ENCODE measurements at regions not wholly inside any gene's neighbourhood (a gene's known extent, or its start where the extent isn't known, plus 50 kb on each side); places are given as distances from the start of the nearest gene placed in this dataset.
"Not testable (repeated sequence)": the region's sequence is repeated elsewhere in the genome, so short reads cannot be mapped to it uniquely, and the experiment has no call there.

GRCh38 chr10:42899036-42899435, 116.4 kb downstream of the BMS1 start:
- Histone ChIP-seq H3K27ac (no peak overlapping the region), H3K36me3 (no peaks in the 10 kb centered on the region), H2AFZ (replicated peaks) (no peak overlapping the region), H3K27me3 (no peaks in the 10 kb centered on the region), H3K4me3 (no peak overlapping the region), H3F3A (ENCODE audit: low read depth) (no peaks in the 10 kb centered on the region), H3K4me2 (no peak overlapping the region), H3K9me3 (ENCODE audit: low read depth) (no peaks in the 10 kb centered on the region), H3K9ac (no peak overlapping the region), H4K20me1 (ENCODE audit: low read depth) (no peaks in the 10 kb centered on the region), H3K4me1 (no peaks in the 10 kb centered on the region), H3K79me2 (ENCODE audit: low read depth) (no peaks in the 10 kb centered on the region)
- TF ChIP-seq EZH2 (IDR thresholded peaks at IDR 0.05) (no peak), EZH2phosphoT487 (IDR thresholded peaks at IDR 0.05) (no peak)
- Mint-ChIP-seq H3K4me1 (no peaks in the 10 kb centered on the region), H3K36me3 (no peaks in the 10 kb centered on the region), H3K9me3 (peaks cover 39% of the 10 kb centered on the region), H3K27ac (no peak overlapping the region), H3K27me3 (ENCODE audit: insufficient read depth, low read depth) (no peaks in the 10 kb centered on the region), H3K4me3 (no peak overlapping the region)
- DNase-seq (ENCODE audit: low spot score) = no peak

GRCh38 chr10:42900346-42900745, 117.8 kb downstream of the BMS1 start:
- H3K9me3 ChIP-seq (ENCODE audit: low read depth); DNase-seq (ENCODE audit: low spot score); H3K79me2 ChIP-seq (ENCODE audit: low read depth); H2AFZ ChIP-seq (replicated peaks); H3K36me3 ChIP-seq; H3K4me2 ChIP-seq; H3K9ac ChIP-seq; H3K4me3 ChIP-seq; H3K27ac Mint-ChIP-seq; H3K4me1 Mint-ChIP-seq; H4K20me1 ChIP-seq (ENCODE audit: low read depth); H3K4me1 ChIP-seq; H3K27me3 ChIP-seq; H3K27me3 Mint-ChIP-seq (ENCODE audit: insufficient read depth, low read depth); H3K27ac ChIP-seq; H3K4me3 Mint-ChIP-seq; H3K36me3 Mint-ChIP-seq; H3F3A ChIP-seq (ENCODE audit: low read depth): not testable (repeated sequence)
- H3K9me3 Mint-ChIP-seq = peaks cover 36% of the 10 kb centered on the region

- no peak overlapping the region for H3K27ac ChIP-seq
- no peak for DNase-seq (ENCODE audit: low spot score)
- TF ChIP-seq CTCF (IDR thresholded peaks at IDR 0.05) (no peak), EZH2phosphoT487 (IDR thresholded peaks at IDR 0.05) (no peak), EZH2 (IDR thresholded peaks at IDR 0.05) (no peak)
- H3K9ac ChIP-seq = no peak overlapping the region
- Mint-ChIP-seq H3K4me3 (no peak overlapping the region), H3K27ac (no peak overlapping the region), H3K36me3 (no peaks in the 10 kb centered on the region), H3K4me1 (no peaks in the 10 kb centered on the region), H3K27me3 (ENCODE audit: insufficient read depth, low read depth) (no peaks in the 10 kb centered on the region), H3K9me3 (peaks cover 20% of the 10 kb centered on the region)
- no peaks in the 10 kb centered on the region for H3K27me3 ChIP-seq
- no peaks in the 10 kb centered on the region for H3K79me2 ChIP-seq (ENCODE audit: low read depth)
- H2AFZ ChIP-seq (replicated peaks) = no peak overlapping the region
- H3K4me1 ChIP-seq = no peaks in the 10 kb centered on the region
- H3F3A ChIP-seq (ENCODE audit: low read depth) = no peaks in the 10 kb centered on the region
- H3K4me2 ChIP-seq = no peak overlapping the region
- no peaks in the 10 kb centered on the region for H3K9me3 ChIP-seq (ENCODE audit: low read depth)
- no peaks in the 10 kb centered on the region for H4K20me1 ChIP-seq (ENCODE audit: low read depth)
- no peaks in the 10 kb centered on the region for H3K36me3 ChIP-seq
- no peak overlapping the region for H3K4me3 ChIP-seq
These were observed 128.8 kb downstream of the BMS1 start for GRCh38 chr10:42911359-42911758.

- Mint-ChIP-seq H3K27ac (no peak overlapping the region), H3K4me1 (no peaks in the 10 kb centered on the region), H3K4me3 (no peak overlapping the region), H3K36me3 (no peaks in the 10 kb centered on the region), H3K9me3 (peaks cover 17% of the 10 kb centered on the region), H3K27me3 (ENCODE audit: insufficient read depth, low read depth) (no peaks in the 10 kb centered on the region)
- no peaks in the 10 kb centered on the region for H3K79me2 ChIP-seq (ENCODE audit: low read depth)
- no peak for TF ChIP-seq EZH2phosphoT487 (IDR thresholded peaks at IDR 0.05)
- no peak for TF ChIP-seq CTCF (IDR thresholded peaks at IDR 0.05)
- no peak for TF ChIP-seq EZH2 (IDR thresholded peaks at IDR 0.05)
- no peak overlapping the region for H3K4me2 ChIP-seq
- no peak overlapping the region for H2AFZ ChIP-seq (replicated peaks)
- peaks cover 4% of the 10 kb centered on the region for H3K9me3 ChIP-seq (ENCODE audit: low read depth)
- H3K4me1 ChIP-seq = no peaks in the 10 kb centered on the region
- H3K9ac ChIP-seq = no peak overlapping the region
- H3K36me3 ChIP-seq = no peaks in the 10 kb centered on the region
- H3K27ac ChIP-seq = no peak overlapping the region
- H3K4me3 ChIP-seq = no peak overlapping the region
- H4K20me1 ChIP-seq (ENCODE audit: low read depth) = no peaks in the 10 kb centered on the region
- no peaks in the 10 kb centered on the region for H3K27me3 ChIP-seq
- no peaks in the 10 kb centered on the region for H3F3A ChIP-seq (ENCODE audit: low read depth)
- no peak for DNase-seq (ENCODE audit: low spot score)
These were observed 134.4 kb downstream of the BMS1 start for GRCh38 chr10:42916974-42917373.
